Transverse colon (tissue), 4 donors: ENCODE measurements at regions not wholly inside any gene's neighbourhood (a gene's known extent, or its start where the extent isn't known, plus 50 kb on each side); places are given as distances from the start of the nearest gene placed in this dataset.

Experiments
- DNase-seq: peaks from one replicate; pipeline ENCODE4 v3.0.0-alpha.2; 2019
- H3K27ac ChIP-seq, 4 donors: fragments of 200-600 bp; sonication (generic); 2 replicates each; pipeline ENCODE4 v1.5.1; 2016 to 2018; ENCODE audit warnings: inconsistent platforms in 4 of 4
- H3K27me3 ChIP-seq: fragments of 200-600 bp; sonication (generic); 2 replicates; pipeline ENCODE4 v1.5.1; 2017; ENCODE audit warnings: inconsistent platforms
- H3K36me3 ChIP-seq, 4 donors: fragments of 200-600 bp; sonication (generic); 2 replicates each; pipeline ENCODE4 v1.5.1; 2017 to 2019; ENCODE audit warnings: inconsistent platforms in 4 of 4
- H3K4me1 ChIP-seq, 4 donors: fragments of 200-600 bp; sonication (generic); 2 replicates each; pipeline ENCODE4 v1.5.1; 2017 to 2020; ENCODE audit warnings: inconsistent platforms in 4 of 4
- H3K4me3 ChIP-seq, 4 donors: fragments of 200-600 bp; sonication (generic); 1 replicate in 1 of 4; 2 replicates in 3 of 4; pipeline versions ENCODE4 v1.5.1 to v1.6.1; 2017 to 2019; ENCODE audit warnings: inconsistent platforms in 4 of 4
- H3K9me3 ChIP-seq, 2 donors: fragments of 200-600 bp; sonication (generic); 2 replicates each; pipeline ENCODE4 v1.5.1; 2017 to 2019; ENCODE audit warnings: inconsistent platforms in 2 of 2
- EP300 ChIP-seq: sonication (generic); formaldehyde crosslinking; IDR thresholded peaks from one replicate; pipeline ENCODE4 v1.6.1; 2017; ENCODE audit warnings: antibody characterized with exemption, low read depth
- POLR2A ChIP-seq: fragments of 450-650 bp; IDR thresholded peaks from one replicate; pipeline ENCODE4 v1.6.1; 2016; ENCODE audit warnings: antibody characterized with exemption, mild to moderate bottlenecking, moderate library complexity
- POLR2AphosphoS5 ChIP-seq, 3 donors: sonication (generic); formaldehyde crosslinking; IDR thresholded peaks; one replicate each; pipeline ENCODE4 v1.6.1; 2016; ENCODE audit warnings: antibody characterized with exemption in 3 of 3
- WGBS, 2 donors: methylation state at CpG; one replicate each; pipeline ENCODE4 v1.1.5; 2018; ENCODE audit warnings: low coverage in 1 of 2; 5-methylcytosine and 5-hydroxymethylcytosine counted together
- in situ Hi-C, 4 donors: fragments of 200-750 bp; cut with MboI; loops; one replicate each; pipeline versions ENCODE4 v1.15.0 to v1.15.1; 2017; ENCODE audit warnings: low sequenced_read_pairs in 3 of 4, low pct_ligation_motif_present in 1 of 4, low pct_unique_long_range_greater_than_20kb in 1 of 4
- intact Hi-C: fragments of 100-400 bp; cut with DNase I; formaldehyde crosslinking; loops from one replicate; pipeline ENCODE4 v1.15.1; 2023; ENCODE audit warnings: low total_unique reads
- TF ChIP-seq, protein P1 (sequence below), 5 experiments: fragments of 200-600 bp in 3 of 5; fragments of 450-650 bp in 2 of 5; sonication (generic) in 3 of 5; IDR thresholded peaks; 1 replicate in 2 of 5; 2 replicates in 3 of 5; pipeline ENCODE4 v1.5.1; 2016 to 2017; ENCODE audit warnings: antibody characterized with exemption in 5 of 5, inconsistent platforms in 3 of 5, mild to moderate bottlenecking in 2 of 5, moderate library complexity in 1 of 5

GRCh38 chr5:10173716-10174115, 76.0 kb downstream of the ATPSCKMT start:
- Histone ChIP-seq H3K27ac (no peak overlapping the region), H3K36me3 (no peaks in the 10 kb centered on the region), H3K4me3 (no peak overlapping the region), H3K4me1 (no peaks in the 10 kb centered on the region), H3K27me3 (no peaks in the 10 kb centered on the region), H3K9me3 (no peaks in the 10 kb centered on the region)
- in situ Hi-C loops (no loop called here), intact Hi-C loops (no loop called here)
- no peak for DNase-seq
- TF ChIP-seq, protein P1, sequence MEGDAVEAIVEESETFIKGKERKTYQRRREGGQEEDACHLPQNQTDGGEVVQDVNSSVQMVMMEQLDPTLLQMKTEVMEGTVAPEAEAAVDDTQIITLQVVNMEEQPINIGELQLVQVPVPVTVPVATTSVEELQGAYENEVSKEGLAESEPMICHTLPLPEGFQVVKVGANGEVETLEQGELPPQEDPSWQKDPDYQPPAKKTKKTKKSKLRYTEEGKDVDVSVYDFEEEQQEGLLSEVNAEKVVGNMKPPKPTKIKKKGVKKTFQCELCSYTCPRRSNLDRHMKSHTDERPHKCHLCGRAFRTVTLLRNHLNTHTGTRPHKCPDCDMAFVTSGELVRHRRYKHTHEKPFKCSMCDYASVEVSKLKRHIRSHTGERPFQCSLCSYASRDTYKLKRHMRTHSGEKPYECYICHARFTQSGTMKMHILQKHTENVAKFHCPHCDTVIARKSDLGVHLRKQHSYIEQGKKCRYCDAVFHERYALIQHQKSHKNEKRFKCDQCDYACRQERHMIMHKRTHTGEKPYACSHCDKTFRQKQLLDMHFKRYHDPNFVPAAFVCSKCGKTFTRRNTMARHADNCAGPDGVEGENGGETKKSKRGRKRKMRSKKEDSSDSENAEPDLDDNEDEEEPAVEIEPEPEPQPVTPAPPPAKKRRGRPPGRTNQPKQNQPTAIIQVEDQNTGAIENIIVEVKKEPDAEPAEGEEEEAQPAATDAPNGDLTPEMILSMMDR (IDR thresholded peaks at IDR 0.05): no peak
- TF ChIP-seq POLR2AphosphoS5 (IDR thresholded peaks at IDR 0.05): no peak
- TF ChIP-seq EP300: no peak
- no peak for TF ChIP-seq POLR2A

- Histone ChIP-seq H3K4me1 (no peaks in the 10 kb centered on the region), H3K4me3 (no peak overlapping the region), H3K9me3 (no peaks in the 10 kb centered on the region), H3K36me3 (no peaks in the 10 kb centered on the region), H3K27ac (no peak overlapping the region), H3K27me3 (no peaks in the 10 kb centered on the region)
- no peak for DNase-seq
- WGBS, 2 donors: 44 to 50% methylated on average over 1 of the region's 1 CpG
- intact Hi-C loops: no loop called here
- TF ChIP-seq POLR2A: no peak
- no peak for TF ChIP-seq EP300
- no peak for TF ChIP-seq POLR2AphosphoS5 (IDR thresholded peaks at IDR 0.05)
- TF ChIP-seq, protein P1 (IDR thresholded peaks at IDR 0.05): no peak
- in situ Hi-C loops: no loop called here
These were observed 77.4 kb downstream of the ATPSCKMT start for GRCh38 chr5:10172247-10172646.

DNA sequence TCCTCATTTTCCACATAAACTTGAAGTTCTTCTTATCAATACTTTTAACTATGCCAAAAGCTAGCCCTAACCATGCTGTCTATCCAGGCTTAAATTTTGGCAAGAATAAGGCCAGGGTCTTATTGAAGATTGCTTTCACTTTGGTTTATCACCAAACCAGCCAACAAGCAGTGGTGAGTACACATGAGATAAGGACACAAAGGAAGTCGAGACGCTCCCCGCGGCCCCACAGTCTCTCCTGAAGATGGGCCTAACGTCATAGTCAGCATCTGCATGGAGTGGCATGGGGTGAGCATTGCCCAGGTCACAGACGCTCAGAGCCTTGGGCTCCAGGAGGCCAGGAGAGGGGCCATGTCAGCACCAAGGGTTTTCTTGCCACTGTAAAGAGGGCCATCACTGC, 80.3 kb downstream of the ATPSCKMT start:
- DNase-seq: no peak
- no peak overlapping the region for H3K4me3 ChIP-seq
- no peak overlapping the region for H3K27ac ChIP-seq
- 91% methylated on average over 6 of the region's 6 CpGs; no CpG with 5 or more reads in 1 of the 2 donors for whole genome bisulfite sequencing, 2 donors
- no peaks in the 10 kb centered on the region for H3K9me3 ChIP-seq
- intact Hi-C loops: no loop called here
- H3K4me1 ChIP-seq: no peaks in the 10 kb centered on the region
- no peaks in the 10 kb centered on the region for H3K27me3 ChIP-seq
- in situ Hi-C loops: no loop called here
- no peaks in the 10 kb centered on the region for H3K36me3 ChIP-seq
- TF ChIP-seq POLR2A (no peak), EP300 (no peak), POLR2AphosphoS5 (IDR thresholded peaks at IDR 0.05) (no peak)
- TF ChIP-seq, protein P1 (IDR thresholded peaks at IDR 0.05): no peak

DNA sequence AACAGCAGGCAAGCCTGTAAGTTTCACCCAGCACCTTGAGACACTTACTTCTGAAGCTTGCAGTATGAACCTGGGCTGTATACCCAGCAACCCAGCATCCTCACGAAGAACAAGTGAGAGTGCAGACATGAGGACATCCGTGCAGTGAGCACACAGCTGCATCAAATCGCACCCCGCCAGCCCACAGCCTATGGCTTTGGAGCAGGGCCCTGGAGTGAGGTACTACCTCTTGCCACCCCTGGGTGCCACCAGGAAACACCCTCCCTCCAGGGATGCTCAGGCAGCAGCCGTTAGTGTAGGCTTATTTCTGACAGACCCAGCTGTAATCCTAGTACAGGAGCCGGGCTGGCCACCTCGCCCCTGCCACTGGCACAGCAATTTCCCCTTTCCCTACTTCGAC, 81.4 kb downstream of the ATPSCKMT start:
- DNase-seq: no peak
- Histone ChIP-seq H3K36me3 (no peaks in the 10 kb centered on the region), H3K9me3 (no peaks in the 10 kb centered on the region), H3K27me3 (no peaks in the 10 kb centered on the region), H3K4me3 (no peak overlapping the region), H3K27ac (no peak overlapping the region), H3K4me1 (no peaks in the 10 kb centered on the region)
- TF ChIP-seq, protein P1 (IDR thresholded peaks at IDR 0.05): no peak
- TF ChIP-seq EP300: no peak
- in situ Hi-C loops (no loop called here), intact Hi-C loops (no loop called here)
- 83 to 87% methylated on average over 3 to 8 of the region's 8 CpGs for WGBS, 2 donors
